Epithelial cell of esophagus (primary cell): ENCODE measurements at regions not wholly inside any gene's neighbourhood (a gene's known extent, or its start where the extent isn't known, plus 50 kb on each side); places are given as distances from the start of the nearest gene placed in this dataset.
A peak's percentile ranks its signal among the peaks of the same experiment; 100 is the strongest.

Experiments
- DNase-seq: peaks from one replicate; pipeline ENCODE4 v3.0.0; 2010; ENCODE audit warnings: low read depth
- H3K4me3 ChIP-seq: 2 replicates; pipeline ENCODE4 v1.5.1; 2011; ENCODE audit warnings: mild to moderate bottlenecking, low read length, control low read depth
- CTCF ChIP-seq: IDR thresholded peaks from 2 replicates; pipeline ENCODE4 v1.5.1; 2011; ENCODE audit warnings: low read depth, mild to moderate bottlenecking, low read length, control low read depth, inconsistent platforms; ENCODE audit not compliant: insufficient read depth; ENCODE audit errors: missing control alignments

DNA sequence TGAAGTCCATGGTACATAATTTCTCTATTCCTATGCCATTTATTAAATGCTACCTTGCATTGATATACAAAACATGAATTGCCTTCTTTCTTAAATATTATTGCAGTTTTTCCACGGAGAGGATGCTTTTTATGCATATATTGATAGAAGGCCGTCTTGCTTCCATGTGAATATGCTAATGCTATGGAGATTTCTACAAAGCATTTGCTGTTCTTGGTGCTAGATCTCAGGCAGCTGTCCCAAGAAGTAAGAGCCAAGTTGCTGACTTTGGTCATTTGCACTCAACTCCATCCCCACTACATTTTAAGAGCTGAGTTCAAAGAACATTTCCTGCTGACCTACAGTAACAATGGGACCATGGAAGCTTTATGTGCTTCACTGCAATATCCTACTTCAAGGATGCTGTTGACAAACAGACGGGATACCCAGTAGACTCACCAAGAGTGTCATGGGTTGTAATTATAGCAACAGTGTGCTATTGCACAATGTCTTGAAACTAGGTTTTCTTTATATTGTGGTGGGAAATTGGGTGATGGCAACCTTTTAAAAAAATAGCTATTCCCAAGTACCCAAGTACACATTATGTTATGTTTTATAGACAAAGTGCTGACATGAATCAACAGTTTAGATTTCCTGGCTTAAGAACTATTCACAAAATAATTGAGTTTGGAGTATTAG lies 1172.4 kb upstream of the PIK3C3 start:
- H3K4me3 ChIP-seq = no peak overlapping the region
- DNase-seq = no peak
- TF ChIP-seq CTCF = no peak

DNA sequence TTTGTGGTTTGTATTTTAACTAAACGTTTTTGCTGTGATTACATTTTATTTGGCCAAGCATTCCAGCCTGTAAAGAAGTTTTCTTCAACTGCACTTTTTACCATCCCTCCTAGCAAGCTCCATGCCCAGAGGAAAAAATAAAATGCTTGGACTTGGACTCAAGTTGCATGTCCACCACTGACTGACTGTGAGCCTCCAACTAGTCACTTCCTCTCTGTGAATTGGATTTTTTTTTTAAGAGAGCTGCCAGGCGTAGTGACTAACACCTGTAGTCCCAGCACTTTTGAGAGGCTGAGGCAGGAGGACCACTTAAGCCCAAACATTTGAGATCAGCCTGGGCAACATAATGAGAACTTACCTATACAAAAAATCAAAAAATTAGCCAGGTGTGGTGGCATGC lies 1185.2 kb upstream of the PIK3C3 start:
- H3K4me3 ChIP-seq = no peak overlapping the region
- peak; percentile 45 for DNase-seq
- no peak for TF ChIP-seq CTCF

GRCh38 chr18:40760251-40760650 lies 1194.8 kb upstream of the PIK3C3 start:
- TF ChIP-seq CTCF = no peak
- H3K4me3 ChIP-seq = no peak overlapping the region
- no peak for DNase-seq

DNA sequence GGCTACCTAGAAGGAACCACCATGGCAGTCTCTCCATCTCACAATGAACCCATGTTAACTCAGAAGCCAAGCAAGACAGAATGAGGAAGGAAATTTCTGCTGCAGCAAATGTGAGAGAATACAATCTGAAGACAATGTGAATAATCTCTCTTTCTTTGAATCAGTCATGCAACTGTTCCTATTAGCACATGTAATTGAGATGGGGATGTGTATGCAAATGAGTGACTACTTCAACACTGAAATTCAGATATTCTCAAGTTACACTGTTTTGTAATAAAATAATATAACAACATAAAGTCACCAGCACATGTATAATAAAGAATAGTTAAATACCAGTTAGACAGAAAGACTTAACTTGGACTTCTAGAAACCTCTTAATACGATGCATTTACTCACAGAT lies 1200.6 kb upstream of the PIK3C3 start:
- H3K4me3 ChIP-seq = no peak overlapping the region
- no peak for TF ChIP-seq CTCF
- DNase-seq = no peak

DNA sequence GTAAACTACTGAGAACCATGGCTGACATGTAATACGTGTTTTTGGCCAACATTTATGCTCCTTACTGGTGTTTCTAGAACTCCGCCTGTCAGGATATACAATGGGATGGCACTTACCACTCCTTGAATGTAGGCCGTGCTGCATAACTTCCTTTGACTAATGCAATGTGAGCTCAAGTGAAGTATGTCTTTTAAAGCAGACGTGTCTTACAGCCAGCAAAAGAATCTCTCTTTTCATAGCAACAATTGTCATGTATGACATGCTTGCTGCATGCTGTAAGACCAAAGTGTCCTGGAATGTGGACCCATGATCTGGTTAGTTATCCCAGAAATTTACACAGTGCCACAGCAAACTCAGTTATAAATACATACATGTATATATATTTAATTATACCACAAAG lies 1202.7 kb upstream of the PIK3C3 start:
- no peak for TF ChIP-seq CTCF
- no peak for DNase-seq
- no peak overlapping the region for H3K4me3 ChIP-seq

DNA sequence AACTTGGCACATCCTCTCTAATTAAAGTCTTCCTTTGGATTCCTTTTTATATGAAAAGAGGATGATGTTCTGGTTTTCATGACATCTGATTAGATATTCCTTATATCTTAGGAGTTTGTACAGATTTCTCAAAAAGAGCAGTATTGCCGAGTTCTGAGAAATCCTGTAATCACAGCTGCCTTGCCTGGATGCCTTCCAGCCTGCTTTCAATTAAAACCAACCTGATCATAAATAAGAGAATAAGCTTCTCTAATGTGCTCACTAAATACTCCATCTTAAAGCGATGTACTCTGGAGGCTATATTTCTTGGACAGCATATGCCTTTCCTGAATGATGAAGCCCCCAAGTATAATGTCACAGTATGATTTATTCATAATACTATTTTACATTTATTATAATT lies 1203.8 kb upstream of the PIK3C3 start:
- TF ChIP-seq CTCF = no peak
- no peak for DNase-seq
- no peak overlapping the region for H3K4me3 ChIP-seq

DNA sequence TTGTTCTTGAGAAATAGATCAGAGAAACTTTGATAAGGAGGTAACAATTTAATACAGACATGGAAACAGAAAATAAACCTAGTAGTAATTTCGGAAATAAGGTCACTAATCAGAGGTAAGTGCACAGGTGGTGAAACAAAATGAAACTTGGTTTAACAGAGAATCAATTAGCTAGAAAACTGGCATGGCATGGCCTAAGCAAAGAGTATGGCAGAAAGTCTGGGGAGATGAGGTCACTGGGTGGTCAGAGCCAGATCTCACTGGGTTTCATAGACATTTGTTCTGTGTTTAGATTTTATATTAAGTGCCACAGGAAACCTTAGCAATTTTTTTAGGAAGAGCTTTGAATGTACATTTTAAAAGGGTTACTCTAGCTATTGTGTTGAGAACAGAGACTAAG lies 1216.0 kb upstream of the PIK3C3 start:
- no peak for TF ChIP-seq CTCF
- DNase-seq = no peak
- no peak overlapping the region for H3K4me3 ChIP-seq
